Stimulated activated CD4-positive, alpha-beta T cell treated with anti-CD3 and anti-CD28 coated beads, TNF-alpha, amount 100 ng/mL, for 4 hours (primary cell): ENCODE measurements at regions not wholly inside any gene's neighbourhood (a gene's known extent, or its start where the extent isn't known, plus 50 kb on each side); places are given as distances from the start of the nearest gene placed in this dataset.
"Not testable (repeated sequence)": the region's sequence is repeated elsewhere in the genome, so short reads cannot be mapped to it uniquely, and the experiment has no call there.

Source experiments
- DNase-seq, 3 experiments: peaks; one replicate each; pipeline ENCODE4 v3.0.0-alpha.2; 2020; ENCODE audit warnings: low read depth in 3 of 3

DNA sequence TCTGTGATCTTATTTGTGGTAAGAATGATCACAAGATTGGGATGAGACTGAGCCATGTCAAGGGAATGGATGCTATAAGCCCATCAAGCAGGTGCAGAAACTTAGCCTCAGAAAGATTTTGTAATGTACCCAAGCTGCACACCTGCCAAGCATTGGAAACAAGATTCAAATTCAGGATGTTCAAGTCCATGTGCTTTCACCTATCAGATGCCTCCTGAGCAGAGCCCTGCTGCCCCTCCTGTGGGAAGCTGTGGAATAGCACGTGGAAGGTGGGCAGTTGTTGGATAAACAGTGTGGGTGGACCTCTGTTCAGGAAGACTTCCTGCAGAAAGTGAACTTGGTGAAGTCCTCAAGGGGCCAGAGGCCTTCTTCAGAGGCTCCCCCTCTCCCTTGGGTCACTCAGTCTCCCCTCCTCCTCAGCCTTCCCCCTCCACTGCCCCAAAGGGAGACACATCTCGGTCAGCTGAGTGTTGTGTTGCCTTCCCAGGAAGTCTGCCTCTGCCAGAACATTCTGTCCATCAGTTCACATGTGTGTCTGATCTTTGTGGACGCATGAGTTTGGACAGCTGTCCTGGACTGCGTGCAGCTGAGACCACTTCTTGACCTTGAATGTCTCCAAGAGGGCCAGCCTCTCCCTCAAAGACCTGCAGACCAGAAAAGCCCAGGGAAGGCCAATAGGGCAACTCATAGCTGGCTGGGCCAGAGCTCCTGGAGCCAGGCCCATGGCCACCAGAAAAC is 186.1 kb downstream of the INHBB start:
- DNase-seq, result no peak

DNA sequence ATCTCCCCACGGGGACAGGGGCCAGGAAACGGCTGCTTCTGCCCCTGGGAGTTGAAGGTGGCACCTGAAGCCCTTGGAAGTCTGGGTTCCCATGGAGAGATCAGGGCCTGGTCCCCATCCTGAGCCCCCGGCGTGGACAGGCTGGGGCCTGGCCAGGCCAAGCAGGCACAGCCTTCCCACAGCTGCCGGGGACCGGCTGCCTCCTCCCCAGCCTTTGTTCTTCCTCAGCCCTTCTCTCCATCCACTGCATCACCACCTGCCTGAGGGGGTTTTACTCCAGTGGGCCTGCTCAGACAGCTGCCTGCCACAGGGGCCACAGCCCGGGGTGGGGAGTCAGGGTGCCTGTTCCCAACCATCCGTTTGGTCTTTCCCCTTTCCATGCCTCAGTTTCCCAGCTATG is 187.7 kb downstream of the INHBB start:
- DNase-seq, result no peak

DNA sequence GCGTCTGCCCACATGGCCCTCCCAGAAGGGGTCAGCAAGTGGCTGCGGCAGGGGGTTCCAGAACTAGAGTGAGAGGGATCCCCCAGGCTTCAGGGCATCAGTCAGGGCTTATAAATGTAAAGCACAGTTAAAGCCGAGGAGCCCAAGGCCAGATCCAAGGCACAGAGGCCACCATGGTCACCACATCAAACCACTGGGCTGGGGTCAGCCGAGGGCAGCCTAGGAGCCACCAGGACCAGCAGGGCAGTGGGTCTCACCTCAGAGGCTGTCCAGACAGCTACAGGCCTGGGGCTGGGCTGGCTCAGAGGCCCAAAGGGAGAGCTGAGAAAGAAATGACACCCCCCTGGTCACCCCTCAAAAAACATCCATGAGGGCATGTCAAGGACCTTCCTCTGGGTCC is 188.5 kb downstream of the INHBB start:
- DNase-seq, result no peak

DNA sequence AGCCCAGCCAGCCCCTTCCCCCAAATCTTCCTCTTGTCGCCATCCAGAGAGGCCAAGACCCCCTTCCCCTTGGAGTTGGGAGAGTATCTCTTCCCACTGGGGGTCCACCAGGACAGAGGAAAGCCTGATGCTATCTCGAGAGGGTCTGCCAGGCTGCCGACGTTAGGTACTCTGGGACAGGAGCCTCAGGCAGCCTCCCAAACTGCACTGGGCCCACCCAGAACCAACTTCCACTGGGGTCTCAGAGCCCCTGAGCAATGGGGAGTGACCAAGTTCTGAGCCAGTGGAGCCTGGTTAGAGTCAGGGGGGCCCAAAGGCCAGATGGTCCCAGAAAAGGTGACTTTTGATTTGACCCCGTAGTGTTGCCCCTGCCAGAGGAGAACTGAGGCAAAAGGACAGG is 189.1 kb downstream of the INHBB start:
- no peak for DNase-seq

DNA sequence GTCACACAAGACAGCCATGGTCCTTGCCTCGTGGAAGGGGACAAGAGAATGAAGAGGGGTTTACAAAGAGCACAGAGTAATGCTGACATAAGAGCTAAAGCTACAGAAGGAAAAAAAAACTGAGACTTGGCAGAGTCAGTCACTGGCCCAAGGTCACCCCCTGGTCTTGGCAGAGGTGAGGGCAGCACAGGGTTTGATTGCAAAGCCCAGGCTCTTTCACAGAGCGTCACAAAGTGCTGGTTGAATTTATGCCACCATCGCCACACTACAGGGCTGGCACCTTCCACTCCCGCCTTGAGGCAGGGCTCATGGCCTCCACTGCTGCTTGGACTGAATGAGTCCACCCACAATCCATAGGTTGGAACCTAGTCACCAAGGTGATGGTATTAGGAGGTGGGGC is 190.2 kb downstream of the INHBB start:
- DNase-seq, result no peak

DNA sequence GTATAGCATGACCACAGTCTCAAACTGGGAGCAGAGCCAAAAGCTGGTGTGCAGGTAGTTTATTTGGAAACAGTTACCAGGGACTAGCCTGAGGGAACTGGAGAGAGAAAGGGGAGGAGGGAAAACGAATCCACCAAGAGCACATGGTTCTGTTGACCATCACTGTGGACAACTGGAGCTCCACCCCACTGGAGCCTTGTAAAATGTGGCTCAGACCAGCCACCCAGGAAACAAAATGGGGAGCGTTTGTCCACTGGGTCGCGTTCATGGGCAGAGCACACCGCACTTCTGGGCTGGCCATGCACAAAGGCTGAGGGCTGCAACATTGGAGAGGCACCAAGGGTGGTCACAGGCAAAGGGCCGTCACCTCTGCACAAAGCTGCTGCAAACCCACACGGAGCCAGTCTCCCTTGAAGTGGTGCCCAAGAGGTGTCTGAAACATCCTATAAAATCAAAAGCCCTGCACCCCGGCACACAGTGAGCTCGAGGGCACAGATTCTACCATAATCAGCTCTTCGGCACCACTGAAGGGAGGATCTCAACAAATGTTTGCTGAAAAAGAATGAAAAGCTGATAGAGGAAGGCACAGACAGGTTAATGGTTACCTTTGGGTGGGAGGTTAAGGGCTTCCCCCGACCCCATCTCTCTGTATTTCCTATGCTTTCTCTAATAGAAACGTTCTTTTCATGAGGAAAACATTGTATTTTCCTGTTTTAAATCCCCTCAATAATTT is 192.9 kb downstream of the INHBB start:
- DNase-seq, result no peak

DNA sequence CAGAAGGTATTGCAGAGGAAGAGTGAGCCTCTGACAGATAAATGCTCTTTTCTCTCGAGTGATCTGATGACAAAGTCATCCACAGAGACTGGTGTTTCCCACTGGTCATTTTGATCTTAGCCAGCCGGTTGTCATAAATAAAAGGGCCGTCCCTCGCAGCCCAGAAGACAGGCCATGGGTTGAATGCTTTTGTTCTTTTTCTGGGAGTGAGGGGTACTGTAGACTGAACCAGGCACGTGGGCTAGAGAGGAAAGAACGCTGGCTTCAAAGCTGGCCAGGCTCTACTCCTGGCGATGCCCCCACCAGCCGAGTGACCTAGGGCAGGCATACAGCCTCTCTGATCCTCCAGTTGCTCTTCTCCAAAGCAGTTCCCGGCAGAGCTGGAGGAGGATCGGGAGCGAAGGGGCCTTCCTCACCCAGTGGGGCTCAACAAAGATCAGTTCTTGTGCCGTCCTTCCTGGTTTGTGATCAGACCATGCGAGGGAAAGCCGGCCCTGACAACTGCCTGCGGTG is 193.5 kb downstream of the INHBB start:
- no peak for DNase-seq

DNA sequence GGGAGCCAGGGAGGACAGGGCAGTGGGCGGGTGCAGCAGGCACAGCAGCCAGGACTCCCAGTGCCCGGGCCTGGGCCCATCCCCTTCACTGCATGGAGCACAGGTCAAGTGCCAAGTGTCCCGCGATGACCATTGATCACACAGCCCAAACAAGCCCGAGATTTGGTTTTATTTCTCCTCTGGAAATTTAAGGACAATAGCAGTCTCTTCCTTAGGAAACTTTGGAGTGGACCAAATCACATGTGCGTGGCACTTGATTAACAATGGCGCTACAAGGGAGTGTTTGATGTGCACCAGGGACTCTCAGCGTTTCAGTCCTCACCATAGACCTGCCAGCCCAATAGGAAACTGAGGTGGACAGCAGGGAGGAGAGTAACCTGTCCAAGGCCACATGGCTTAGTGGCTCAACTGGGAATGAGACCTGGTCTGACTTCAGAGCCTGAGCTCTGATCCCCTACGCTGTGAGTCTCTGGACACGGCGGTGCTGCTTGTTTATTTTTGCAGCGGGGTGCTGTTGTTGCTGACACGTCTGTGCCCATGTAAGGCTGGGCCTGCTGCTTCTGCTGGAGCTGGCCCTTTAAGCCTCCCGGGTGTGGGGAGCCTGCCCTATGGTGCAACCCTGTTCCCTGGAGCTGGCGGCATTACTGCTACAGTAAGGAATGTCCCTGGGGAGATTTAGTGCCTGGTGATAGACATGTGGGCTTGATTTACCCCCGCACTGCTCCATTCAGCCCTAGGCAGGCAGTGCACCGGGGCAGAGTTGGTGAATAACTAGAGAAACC is 194.2 kb downstream of the INHBB start:
- no peak for DNase-seq

DNA sequence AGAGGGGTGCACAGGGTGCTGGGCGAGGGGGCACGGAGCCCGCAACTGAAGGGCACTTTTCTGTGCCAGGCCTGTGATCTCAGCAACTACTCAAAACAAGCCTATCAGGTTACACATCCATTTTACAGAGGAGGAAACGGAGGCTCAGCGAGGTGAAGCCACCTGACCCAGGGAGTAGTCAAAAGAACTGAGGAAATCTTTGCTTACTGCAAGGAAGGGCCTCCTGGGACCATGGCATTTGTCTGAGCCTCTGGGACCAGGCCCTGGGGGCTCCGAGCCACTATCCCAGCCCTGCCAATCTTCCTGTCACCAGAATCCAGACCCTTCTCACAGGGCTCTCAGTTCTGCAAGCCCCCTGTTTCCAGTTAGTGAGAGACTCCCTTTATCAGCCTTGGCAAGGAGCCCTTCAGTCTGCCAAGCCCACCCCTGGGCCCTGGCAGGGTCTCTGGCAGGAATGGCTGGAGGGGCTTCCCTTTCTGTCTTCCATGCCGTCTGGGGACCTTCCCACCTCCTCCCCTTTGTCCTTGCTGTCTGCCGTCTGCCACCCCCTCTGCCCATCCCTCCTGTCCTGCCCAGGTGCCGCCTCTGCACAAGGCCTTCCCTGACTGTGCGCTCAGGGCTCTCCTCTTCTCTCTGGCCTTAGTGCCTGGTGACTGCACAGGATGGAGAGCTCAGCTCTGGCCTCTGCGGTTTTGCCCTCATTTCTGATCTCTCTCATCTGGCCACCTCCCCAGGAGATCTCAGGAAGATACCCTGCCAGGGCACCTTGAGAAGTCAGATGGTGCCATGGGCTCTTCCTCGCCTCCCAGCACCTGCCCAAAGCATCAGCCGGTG is 194.7 kb upstream of the GLI2 start:
- no peak for DNase-seq

DNA sequence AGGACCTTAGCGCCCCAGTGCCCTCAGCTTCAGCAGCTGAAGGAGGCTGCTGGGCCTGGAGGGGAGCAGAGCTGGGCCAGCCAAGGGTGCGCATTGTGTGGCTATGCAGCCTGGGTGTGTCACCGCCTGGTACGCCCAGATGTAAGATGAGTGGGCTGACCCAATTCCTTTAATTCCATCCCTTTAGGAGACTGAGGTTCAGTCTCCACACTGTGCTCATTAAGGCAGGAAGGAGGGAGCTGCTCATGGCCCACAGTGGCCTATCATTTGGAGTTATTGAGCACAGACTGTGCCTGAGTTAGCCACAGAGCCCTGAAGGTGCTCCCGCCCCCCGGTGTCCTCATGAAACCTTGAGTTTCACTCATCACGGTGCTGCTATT is 194.1 kb upstream of the GLI2 start:
- DNase-seq, result no peak

DNA sequence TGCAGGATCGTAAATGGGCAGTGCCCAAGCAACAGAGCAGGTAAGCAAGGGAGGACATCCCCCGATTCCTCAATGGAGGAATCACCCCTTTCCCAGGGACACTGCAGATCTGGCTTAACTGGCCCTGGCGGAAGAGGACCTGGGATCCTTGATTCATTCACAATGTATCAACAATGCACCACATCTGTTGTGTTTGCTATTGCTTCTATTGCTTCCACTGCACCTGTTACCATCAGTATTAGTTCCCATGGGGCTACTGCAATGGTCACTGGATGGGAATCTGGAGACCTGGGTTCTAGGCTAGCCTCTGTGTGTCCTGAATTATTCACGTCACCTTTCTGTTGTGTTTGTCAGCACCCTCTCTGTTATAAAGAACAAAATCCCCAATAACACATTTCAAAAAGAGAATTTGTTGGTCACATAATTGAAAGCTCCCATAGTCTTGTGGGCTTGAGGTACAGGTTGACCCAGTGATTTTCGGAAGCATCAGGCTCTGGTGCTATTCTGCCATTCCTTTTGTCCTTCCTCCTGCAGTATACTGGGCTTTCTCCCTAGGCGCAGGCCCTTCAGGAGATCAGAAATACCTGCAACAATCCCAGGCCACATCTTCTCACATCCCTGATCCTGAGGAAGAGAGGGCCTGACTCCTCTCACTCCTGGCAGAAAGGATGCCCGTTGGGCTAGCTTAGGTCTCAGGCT is 193.5 kb upstream of the GLI2 start:
- no peak for DNase-seq

DNA sequence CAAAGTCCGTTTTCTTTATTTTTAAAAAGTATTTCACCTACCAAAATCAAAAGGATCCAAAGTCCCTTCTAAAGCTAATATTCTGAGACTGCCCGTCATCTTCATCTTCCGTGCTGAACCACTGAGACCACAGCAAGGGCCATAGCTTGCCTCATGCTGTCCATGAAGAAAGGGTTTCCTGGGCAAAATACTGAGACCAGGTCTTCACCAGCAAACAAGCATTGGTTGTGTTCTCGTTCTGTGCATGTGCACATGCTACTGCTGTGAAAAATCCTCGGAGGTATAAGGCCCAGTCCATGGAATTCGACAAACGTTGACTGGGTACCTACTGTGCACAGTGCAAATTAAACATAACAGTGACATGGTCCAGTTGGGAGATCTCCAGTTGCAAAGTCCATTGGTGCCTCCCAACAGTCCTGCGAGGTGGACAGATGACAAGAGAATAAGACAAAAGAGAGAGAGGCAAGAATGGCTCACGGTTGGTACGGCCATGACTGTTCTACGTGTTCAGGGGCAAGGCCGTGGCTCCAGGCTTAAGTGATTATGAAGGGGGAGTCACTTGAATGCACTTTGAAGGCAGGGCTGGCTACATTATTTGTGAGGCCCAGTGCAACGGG is 192.6 kb upstream of the GLI2 start:
- DNase-seq, result no peak

DNA sequence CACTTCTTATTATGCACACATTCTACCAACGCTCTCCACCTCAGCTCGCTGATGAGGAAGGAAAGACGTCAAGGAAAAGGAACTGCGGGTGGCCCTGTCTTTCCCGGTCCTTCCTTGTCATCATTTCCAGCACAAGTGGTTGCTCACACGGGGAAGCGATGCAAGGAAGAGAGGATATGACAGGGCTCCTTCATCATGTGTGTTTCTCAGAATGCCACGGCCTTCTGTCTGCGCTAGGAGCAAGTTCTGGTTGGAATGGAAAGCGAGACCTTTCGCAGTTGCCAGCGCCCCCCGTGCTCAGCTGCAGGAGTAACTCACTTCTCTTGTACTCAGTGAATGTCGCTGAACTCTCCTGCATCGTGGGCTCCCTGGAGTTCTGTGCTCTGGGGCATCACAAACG is 191.8 kb upstream of the GLI2 start:
- no peak for DNase-seq

DNA sequence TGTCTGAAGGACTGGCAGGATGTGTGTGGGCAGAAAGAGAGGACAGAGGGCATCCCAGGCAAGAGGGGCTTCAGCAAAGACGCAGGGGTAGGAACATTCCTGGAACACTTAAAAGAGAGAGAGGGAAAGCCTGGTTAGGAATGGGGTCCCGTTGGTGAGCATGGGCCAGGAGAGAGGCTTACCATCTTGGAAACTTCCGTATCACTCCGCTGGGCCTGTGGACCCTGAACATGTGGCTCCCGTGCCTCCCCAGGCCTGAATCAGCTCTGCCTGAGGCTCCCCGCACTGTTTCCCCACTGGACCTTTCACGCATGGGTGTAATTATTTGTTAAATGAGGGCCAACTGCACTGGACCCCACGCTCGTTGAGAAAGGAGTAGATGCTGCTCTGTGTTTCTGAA is 191.1 kb upstream of the GLI2 start:
- DNase-seq, result no peak

DNA sequence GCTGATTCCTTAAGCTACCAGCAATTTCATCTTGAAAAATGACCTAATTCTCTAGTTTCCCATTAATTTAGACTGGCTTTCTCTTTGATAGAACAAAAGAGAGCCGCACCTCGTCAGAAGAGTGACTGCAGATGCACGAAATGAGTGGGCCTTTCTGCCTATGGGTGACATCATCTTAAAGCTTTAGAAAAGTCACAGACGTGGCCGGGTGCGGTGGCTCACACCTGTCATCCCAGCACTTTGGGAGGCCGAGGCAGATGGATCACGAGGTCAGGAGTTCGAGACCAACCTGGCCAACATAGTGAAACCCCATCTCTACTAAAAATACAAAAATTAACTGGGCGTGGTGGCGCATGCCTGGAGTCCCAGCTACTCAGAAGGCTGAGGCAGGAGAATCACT is 190.7 kb upstream of the GLI2 start:
- not testable (repeated sequence) for DNase-seq

DNA sequence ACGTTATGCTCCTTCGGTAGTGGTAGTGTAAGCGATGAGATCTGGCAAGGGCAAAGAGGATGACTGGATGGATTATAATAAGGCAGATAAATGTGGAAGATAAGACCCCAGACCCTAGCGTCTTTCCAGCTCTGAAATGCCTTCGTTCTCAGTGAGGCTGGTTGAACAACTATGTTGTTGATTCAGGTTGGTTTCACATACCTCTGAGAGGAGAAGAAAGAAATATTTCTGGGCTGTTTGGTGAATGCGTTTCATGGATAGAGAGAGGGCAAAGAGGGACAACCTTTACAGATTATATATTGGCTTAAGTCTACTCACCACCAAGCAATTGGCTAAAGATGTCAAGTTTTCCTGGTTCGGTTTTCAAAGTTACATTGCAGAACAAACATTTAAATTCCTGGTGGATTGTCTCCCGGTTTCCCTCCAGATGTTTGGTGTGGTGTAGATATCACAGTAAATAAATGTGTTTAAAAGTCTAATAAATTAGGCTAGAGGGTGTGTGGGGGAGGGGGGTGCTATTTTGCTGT is 190.1 kb upstream of the GLI2 start:
- no peak for DNase-seq

DNA sequence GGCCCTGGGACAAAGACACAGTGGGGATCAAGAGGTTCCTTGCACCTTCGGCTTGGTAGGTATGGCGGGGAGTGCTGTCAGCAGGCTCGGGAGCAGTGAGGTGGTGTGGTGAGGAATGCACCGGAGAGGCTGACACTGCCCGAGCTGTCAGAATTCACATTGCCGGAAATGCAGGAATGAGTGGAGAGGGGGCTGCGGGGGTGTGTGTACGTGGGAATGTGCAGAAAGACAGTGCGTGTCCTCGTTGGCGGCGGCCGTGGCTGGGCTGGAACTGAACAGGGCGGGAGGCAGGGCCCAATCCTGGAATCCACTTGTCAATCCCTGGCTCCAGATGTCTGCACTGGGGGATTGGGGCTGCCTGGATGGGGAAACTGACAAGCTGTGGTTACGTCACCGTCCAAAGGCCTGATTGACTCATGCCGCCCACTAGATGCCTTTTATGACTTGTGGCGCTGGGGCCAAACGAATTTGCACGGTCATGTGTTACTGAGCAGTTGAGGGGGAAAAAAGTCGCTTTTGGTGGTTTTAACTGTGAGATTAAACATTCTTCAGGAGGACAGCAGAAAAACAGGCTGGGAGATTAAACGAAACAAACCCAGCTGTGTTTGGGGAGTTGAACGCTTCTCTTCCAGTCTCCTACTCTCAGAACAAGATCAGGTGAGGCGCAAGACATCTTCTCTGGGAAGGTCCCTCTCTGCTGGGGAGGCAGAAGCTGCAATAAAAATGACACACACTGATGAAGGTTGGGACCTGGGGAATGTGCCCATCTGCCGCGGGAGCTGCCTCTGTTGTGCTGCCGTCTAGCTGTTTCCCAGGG is 189.4 kb upstream of the GLI2 start:
- DNase-seq, result no peak

DNA sequence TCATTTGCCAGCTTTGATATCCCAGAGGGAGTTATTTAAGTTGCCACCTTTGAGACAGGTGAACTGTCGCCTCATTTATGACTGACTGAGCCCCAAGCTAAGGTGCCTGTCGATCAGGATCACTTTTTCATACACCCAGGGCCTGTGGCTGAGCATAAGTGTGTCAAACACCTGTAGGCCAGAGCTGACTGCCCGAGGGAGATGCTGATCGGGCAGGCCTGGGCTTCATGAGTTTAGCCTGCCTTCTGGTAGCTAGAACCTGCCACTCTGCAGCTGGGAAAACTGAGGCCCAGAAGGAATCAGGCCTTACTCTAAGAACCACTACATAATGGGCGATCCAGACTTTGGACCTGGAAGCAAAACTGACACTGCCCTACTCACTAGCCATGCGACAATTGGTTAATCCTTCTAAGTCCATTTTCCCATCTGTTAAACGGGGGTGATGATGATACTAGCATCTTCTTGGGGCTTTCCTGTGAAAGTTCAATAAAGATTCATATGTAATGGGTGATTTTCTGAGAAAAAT is 188.7 kb upstream of the GLI2 start:
- no peak for DNase-seq

DNA sequence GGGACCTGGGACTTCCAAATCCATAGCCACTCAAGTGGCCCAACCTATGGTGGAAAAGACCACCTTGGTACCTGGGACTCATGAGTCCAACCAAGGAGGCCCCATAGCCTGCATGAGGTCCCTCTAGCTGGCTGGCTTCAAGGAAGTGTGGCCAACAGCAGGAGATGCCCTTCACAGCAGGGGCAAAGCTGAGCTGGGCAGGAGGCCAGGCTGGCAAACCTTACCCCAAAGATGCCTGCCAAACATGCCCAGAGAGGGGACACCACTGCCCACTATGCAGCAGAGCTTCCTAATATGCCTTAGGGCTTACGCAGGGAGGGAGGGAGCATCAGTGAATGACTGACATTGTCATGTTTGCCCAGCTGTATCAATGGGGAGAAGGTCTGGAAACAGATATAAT is 188.0 kb upstream of the GLI2 start:
- DNase-seq, result no peak
